ENCODE measurements at regions not wholly inside any gene's neighbourhood (a gene's known extent, or its start where the extent isn't known, plus 50 kb on each side); places are given as distances from the start of the nearest gene placed in this dataset.

DNA sequence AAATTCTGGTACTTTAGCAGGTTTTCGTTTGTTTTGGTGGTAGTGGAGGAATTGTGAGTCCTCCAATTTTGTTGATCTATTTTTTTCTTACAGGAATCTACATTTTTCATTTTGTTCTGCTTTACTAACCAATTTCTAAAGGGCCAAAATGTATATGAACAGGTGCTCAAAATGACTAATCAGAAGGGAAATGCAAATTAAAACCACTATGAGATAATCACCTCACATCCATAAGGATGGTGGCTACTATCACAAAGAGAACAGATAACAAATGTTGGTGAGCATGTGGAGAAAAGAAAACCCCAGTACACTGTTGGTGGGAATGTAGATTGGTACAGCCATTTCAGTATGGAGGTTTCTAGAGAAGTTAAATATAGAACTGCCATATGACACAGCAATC, 134.2 kb downstream of the LMO4 start:
- Histone ChIP-seq H3K9me2 (ENCODE audit: low read depth, low read length) (no peaks in the 10 kb centered on the region), H2AFZ (ENCODE audit: low read length) (no peak overlapping the region), H3K9me3 (ENCODE audit: low read length) (no peaks in the 10 kb centered on the region), H4K20me1 (ENCODE audit: insufficient read depth, low read length) (no peaks in the 10 kb centered on the region), H3K79me2 (ENCODE audit: insufficient read depth, low read length) (no peaks in the 10 kb centered on the region), H3K4me2 (ENCODE audit: low read length) (no peak overlapping the region), H3K36me3 (ENCODE audit: insufficient read depth, low read length) (no peaks in the 10 kb centered on the region), H3F3A (ENCODE audit: insufficient read depth, low read length) (no peaks in the 10 kb centered on the region), H3K27ac (ENCODE audit: low read depth, low read length, poor library complexity, severe bottlenecking) (no peak overlapping the region), H3K4me1 (ENCODE audit: insufficient read depth, low read length, severe bottlenecking) (peaks cover 14% of the 10 kb centered on the region), H3K9ac (ENCODE audit: low read length) (no peak overlapping the region), H3K4me3 (ENCODE audit: low read depth, low read length, poor library complexity, severe bottlenecking) (no peak overlapping the region), H3K27me3 (ENCODE audit: insufficient read depth, low read length) (no peaks in the 10 kb centered on the region)
- TF ChIP-seq EZH2 (IDR thresholded peaks at IDR 0.05; ENCODE audit: borderline replicate concordance, low read length): no peak
- TF ChIP-seq, protein P1, sequence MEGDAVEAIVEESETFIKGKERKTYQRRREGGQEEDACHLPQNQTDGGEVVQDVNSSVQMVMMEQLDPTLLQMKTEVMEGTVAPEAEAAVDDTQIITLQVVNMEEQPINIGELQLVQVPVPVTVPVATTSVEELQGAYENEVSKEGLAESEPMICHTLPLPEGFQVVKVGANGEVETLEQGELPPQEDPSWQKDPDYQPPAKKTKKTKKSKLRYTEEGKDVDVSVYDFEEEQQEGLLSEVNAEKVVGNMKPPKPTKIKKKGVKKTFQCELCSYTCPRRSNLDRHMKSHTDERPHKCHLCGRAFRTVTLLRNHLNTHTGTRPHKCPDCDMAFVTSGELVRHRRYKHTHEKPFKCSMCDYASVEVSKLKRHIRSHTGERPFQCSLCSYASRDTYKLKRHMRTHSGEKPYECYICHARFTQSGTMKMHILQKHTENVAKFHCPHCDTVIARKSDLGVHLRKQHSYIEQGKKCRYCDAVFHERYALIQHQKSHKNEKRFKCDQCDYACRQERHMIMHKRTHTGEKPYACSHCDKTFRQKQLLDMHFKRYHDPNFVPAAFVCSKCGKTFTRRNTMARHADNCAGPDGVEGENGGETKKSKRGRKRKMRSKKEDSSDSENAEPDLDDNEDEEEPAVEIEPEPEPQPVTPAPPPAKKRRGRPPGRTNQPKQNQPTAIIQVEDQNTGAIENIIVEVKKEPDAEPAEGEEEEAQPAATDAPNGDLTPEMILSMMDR (IDR thresholded peaks at IDR 0.05; ENCODE audit: low read length): no peak

DNA sequence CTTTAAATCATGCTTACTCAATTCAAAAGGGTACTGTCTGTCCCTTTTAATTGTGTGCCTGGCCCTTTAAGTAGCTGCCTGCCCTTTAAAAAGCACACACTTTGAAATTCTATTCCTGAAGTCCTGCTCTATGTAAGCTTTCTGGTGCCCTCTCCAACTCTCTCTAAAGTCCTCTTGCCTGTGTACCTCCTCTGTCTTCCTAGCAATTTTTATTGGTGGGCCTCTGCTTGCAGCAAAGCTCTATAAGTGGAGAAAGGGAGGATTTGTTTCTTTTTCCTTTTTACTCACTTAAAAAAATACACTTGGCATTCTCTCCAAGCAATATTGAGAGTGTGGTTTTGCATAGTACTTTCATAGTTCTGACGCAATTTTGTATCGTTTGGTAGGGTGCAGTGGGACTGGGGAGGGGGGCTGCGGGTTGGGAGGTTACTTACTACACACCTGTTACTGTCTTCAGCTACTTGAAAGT, 135.4 kb downstream of the LMO4 start:
- H3K79me2 ChIP-seq (ENCODE audit: insufficient read depth, low read length): no peaks in the 10 kb centered on the region
- no peak overlapping the region for H3K4me3 ChIP-seq (ENCODE audit: low read depth, low read length, poor library complexity, severe bottlenecking)
- H3K27ac ChIP-seq (ENCODE audit: low read depth, low read length, poor library complexity, severe bottlenecking): no peak overlapping the region
- no peaks in the 10 kb centered on the region for H3K9me2 ChIP-seq (ENCODE audit: low read depth, low read length)
- no peaks in the 10 kb centered on the region for H3K27me3 ChIP-seq (ENCODE audit: insufficient read depth, low read length)
- no peaks in the 10 kb centered on the region for H3K9me3 ChIP-seq (ENCODE audit: low read length)
- H2AFZ ChIP-seq (ENCODE audit: low read length): no peak overlapping the region
- H4K20me1 ChIP-seq (ENCODE audit: insufficient read depth, low read length): no peaks in the 10 kb centered on the region
- H3F3A ChIP-seq (ENCODE audit: insufficient read depth, low read length): no peaks in the 10 kb centered on the region
- H3K36me3 ChIP-seq (ENCODE audit: insufficient read depth, low read length): no peaks in the 10 kb centered on the region
- H3K9ac ChIP-seq (ENCODE audit: low read length): no peak overlapping the region
- TF ChIP-seq, protein P1 (IDR thresholded peaks at IDR 0.05; ENCODE audit: low read length): no peak
- no peak for TF ChIP-seq EZH2 (IDR thresholded peaks at IDR 0.05; ENCODE audit: borderline replicate concordance, low read length)
- peaks cover 14% of the 10 kb centered on the region for H3K4me1 ChIP-seq (ENCODE audit: insufficient read depth, low read length, severe bottlenecking)
- no peak overlapping the region for H3K4me2 ChIP-seq (ENCODE audit: low read length)

DNA sequence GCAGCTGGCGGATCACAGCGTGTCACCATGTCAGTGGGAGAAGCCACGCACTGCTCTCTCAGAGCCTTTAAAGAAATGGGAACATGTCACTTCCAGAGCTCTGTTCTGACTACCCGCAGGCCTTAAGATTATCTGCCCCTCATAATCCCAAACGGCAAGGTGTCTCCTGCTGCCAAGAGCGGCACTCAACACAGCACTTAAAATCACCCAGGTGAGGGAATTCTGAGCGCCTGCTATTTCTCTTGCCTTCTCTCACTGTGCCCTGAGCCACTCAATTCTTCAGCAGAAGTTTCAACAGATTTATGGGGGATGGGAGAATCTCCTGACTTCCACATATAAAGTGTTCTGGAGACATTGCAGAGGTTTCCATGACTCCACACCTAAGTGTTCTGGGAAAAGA, 137.9 kb downstream of the LMO4 start:
- H3K27me3 ChIP-seq (ENCODE audit: insufficient read depth, low read length): no peaks in the 10 kb centered on the region
- no peak overlapping the region for H3K4me2 ChIP-seq (ENCODE audit: low read length)
- H3K27ac ChIP-seq (ENCODE audit: low read depth, low read length, poor library complexity, severe bottlenecking): no peak overlapping the region
- H3K36me3 ChIP-seq (ENCODE audit: insufficient read depth, low read length): no peaks in the 10 kb centered on the region
- H3K79me2 ChIP-seq (ENCODE audit: insufficient read depth, low read length): no peaks in the 10 kb centered on the region
- no peaks in the 10 kb centered on the region for H4K20me1 ChIP-seq (ENCODE audit: insufficient read depth, low read length)
- no peak overlapping the region for H3K9ac ChIP-seq (ENCODE audit: low read length)
- TF ChIP-seq, protein P1 (IDR thresholded peaks at IDR 0.05; ENCODE audit: low read length): no peak
- TF ChIP-seq EZH2 (IDR thresholded peaks at IDR 0.05; ENCODE audit: borderline replicate concordance, low read length): no peak
- H3K4me3 ChIP-seq (ENCODE audit: low read depth, low read length, poor library complexity, severe bottlenecking): no peak overlapping the region
- H3K9me2 ChIP-seq (ENCODE audit: low read depth, low read length): no peaks in the 10 kb centered on the region
- H2AFZ ChIP-seq (ENCODE audit: low read length): no peak overlapping the region
- H3K9me3 ChIP-seq (ENCODE audit: low read length): no peaks in the 10 kb centered on the region
- H3K4me1 ChIP-seq (ENCODE audit: insufficient read depth, low read length, severe bottlenecking): peaks cover 14% of the 10 kb centered on the region
- no peaks in the 10 kb centered on the region for H3F3A ChIP-seq (ENCODE audit: insufficient read depth, low read length)

All from OCI-LY1 (cell line).